SK-N-SH (cell line): ENCODE measurements at regions not wholly inside any gene's neighbourhood (a gene's known extent, or its start where the extent isn't known, plus 50 kb on each side); places are given as distances from the start of the nearest gene placed in this dataset.

Source experiments
- CTCF ChIA-PET: fragments of 300-600, 350-600 bp; formaldehyde crosslinking; extraction: SDS; loops from one replicate; lab custom pipeline; 2021; lab: Yijun Ruan, JAX
- POLR2A ChIA-PET: fragments of 350-600 bp; sonication (Branson Sonifier 250); formaldehyde crosslinking; extraction: SDS; loops from one replicate; lab custom pipeline; 2020; ENCODE audit warnings: antibody characterized with exemption, inconsistent platforms; lab: Yijun Ruan, JAX
- DNase-seq: peaks from one replicate; pipeline ENCODE4 v3.0.0; 2012
- H2AFZ ChIP-seq: fragments of 200-600 bp; sonication (generic); 2 replicates; pipeline ENCODE4 v1.8.1; 2016; ENCODE audit warnings: antibody characterized with exemption, mild to moderate bottlenecking, low read depth
- H3F3A ChIP-seq: fragments of 200-600 bp; sonication (generic); replicated peaks from 2 replicates; pipeline ENCODE3; 2016; ENCODE audit warnings: antibody characterized with exemption, mild to moderate bottlenecking; ENCODE audit not compliant: insufficient read depth
- H3K27ac ChIP-seq, 2 experiments: fragments of 200-500 bp in 1 of 2; fragments of 200-600 bp in 1 of 2; sonication (Bioruptor generic) in 1 of 2; sonication (generic), shearing (Covaris generic) in 1 of 2; 2 replicates each; pipeline versions ENCODE4 v1.5.1 to v1.6.1; 2014 to 2016; ENCODE audit warnings: low read depth in 2 of 2, inconsistent platforms in 1 of 2, low read length in 1 of 2, mild to moderate bottlenecking in 1 of 2, mixed read lengths in 1 of 2
- H3K27me3 ChIP-seq: fragments of 200-600 bp; sonication (generic), shearing (Covaris generic); 2 replicates; pipeline ENCODE4 v1.6.1; 2016; ENCODE audit warnings: mixed run types; ENCODE audit not compliant: insufficient read depth
- H3K36me3 ChIP-seq, 2 experiments: fragments of 200-500 bp in 1 of 2; fragments of 200-600 bp in 1 of 2; sonication (Bioruptor generic) in 1 of 2; sonication (generic) in 1 of 2; replicated peaks in 1 of 2; 2 replicates each; pipeline versions ENCODE3 to v1.5.1; 2014 to 2016; ENCODE audit warnings: low read length in 1 of 2, mild to moderate bottlenecking in 1 of 2; ENCODE audit not compliant: insufficient read depth in 2 of 2, control insufficient read depth in 1 of 2
- H3K4me1 ChIP-seq, 2 experiments: fragments of 200-500 bp in 1 of 2; fragments of 200-600 bp in 1 of 2; sonication (Bioruptor generic) in 1 of 2; sonication (generic), shearing (Covaris generic) in 1 of 2; 2 replicates each; pipeline versions ENCODE4 v1.5.1 to v1.6.1; 2014 to 2016; ENCODE audit warnings: low read depth in 1 of 2, low read length in 1 of 2, mixed run types in 1 of 2; ENCODE audit not compliant: insufficient read depth in 2 of 2, control insufficient read depth in 1 of 2
- H3K4me2 ChIP-seq: fragments of 200-600 bp; sonication (generic), shearing (Covaris generic); 2 replicates; pipeline ENCODE4 v1.6.1; 2017; ENCODE audit warnings: mixed run types
- H3K4me3 ChIP-seq, 2 experiments: fragments of 200-500 bp in 1 of 2; fragments of 200-600 bp in 1 of 2; sonication (Bioruptor generic) in 1 of 2; sonication (generic), shearing (Covaris generic) in 1 of 2; 2 replicates each; pipeline versions ENCODE4 v1.5.1 to v1.8.1; 2014 to 2016; ENCODE audit warnings: low read depth in 2 of 2, inconsistent platforms in 1 of 2, low read length in 1 of 2, mild to moderate bottlenecking in 1 of 2, mixed read lengths in 1 of 2, moderate library complexity in 1 of 2
- H3K79me2 ChIP-seq: fragments of 200-600 bp; sonication (generic); 2 replicates; pipeline ENCODE4 v1.8.1; 2017; ENCODE audit warnings: mild to moderate bottlenecking; ENCODE audit not compliant: insufficient read depth
- H3K9ac ChIP-seq: fragments of 200-600 bp; sonication (generic); 2 replicates; pipeline ENCODE4 v1.6.1; 2017; ENCODE audit warnings: mixed run types
- H3K9me2 ChIP-seq: fragments of 200-600 bp; sonication (generic); 2 replicates; pipeline ENCODE4 v1.6.1; 2017; ENCODE audit warnings: mixed run types
- H3K9me3 ChIP-seq: fragments of 200-600 bp; sonication (generic); 2 replicates; pipeline ENCODE4 v1.6.1; 2017; ENCODE audit warnings: mixed run types, mild to moderate bottlenecking, moderate library complexity
- H4K20me1 ChIP-seq: fragments of 200-600 bp; sonication (generic); 2 replicates; pipeline ENCODE4 v1.6.1; 2017; ENCODE audit warnings: mild to moderate bottlenecking, mixed run types; ENCODE audit not compliant: insufficient read depth
- CHD2 ChIP-seq: fragments of 150-350 bp; IDR thresholded peaks from 2 replicates; pipeline ENCODE4 v1.6.1; 2018; ENCODE audit warnings: low read length; ENCODE audit not compliant: partially characterized antibody
- EP300 ChIP-seq, 2 experiments: IDR thresholded peaks; 2 replicates each; pipeline versions ENCODE4 v1.4.0 to v1.6.1; 2012; ENCODE audit warnings: borderline replicate concordance in 1 of 2, low read depth in 1 of 2, low read length in 1 of 2
- GABPA ChIP-seq: IDR thresholded peaks from 2 replicates; pipeline ENCODE4 v1.4.0; 2012; ENCODE audit warnings: low read depth, mild to moderate bottlenecking
- IRF3 ChIP-seq: fragments of 150-350 bp; IDR thresholded peaks from 2 replicates; pipeline ENCODE4 v1.6.1; 2016; ENCODE audit warnings: mild to moderate bottlenecking, low read depth, low read length
- MEF2A ChIP-seq: IDR thresholded peaks from 2 replicates; pipeline ENCODE4 v1.4.0; 2012; ENCODE audit warnings: low read depth, borderline replicate concordance
- PBX3 ChIP-seq: IDR thresholded peaks from 2 replicates; pipeline ENCODE4; 2012
- REST ChIP-seq: IDR thresholded peaks from 2 replicates; pipeline ENCODE4 v1.6.1; 2012; ENCODE audit warnings: mild to moderate bottlenecking, low read depth, low read length, moderate library complexity
- RFX5 ChIP-seq: IDR thresholded peaks from 2 replicates; pipeline ENCODE4 v1.6.1; 2012; ENCODE audit warnings: mild to moderate bottlenecking, improper control_type of control experiment, low read length
- SIN3A ChIP-seq: IDR thresholded peaks from 2 replicates; pipeline ENCODE4 v1.6.1; 2012; ENCODE audit warnings: low read depth, mild to moderate bottlenecking, low read length, moderate library complexity, borderline replicate concordance
- SMC3 ChIP-seq: IDR thresholded peaks from 2 replicates; pipeline ENCODE4 v1.6.1; 2012; ENCODE audit warnings: low read depth, low read length, improper control_type of control experiment
- TCF12 ChIP-seq: IDR thresholded peaks from 2 replicates; pipeline ENCODE4 v1.4.0; 2012
- ZBTB33 ChIP-seq: IDR thresholded peaks from 2 replicates; pipeline ENCODE4 v1.4.0; 2012; ENCODE audit warnings: low read depth, borderline replicate concordance
- WGBS: methylation state at CpG from one replicate; pipeline ENCODE4 v1.1.6; 2017; ENCODE audit warnings: low lambda C conversion rate; 5-methylcytosine and 5-hydroxymethylcytosine counted together

- no peaks in the 10 kb centered on the region for H3K27me3 ChIP-seq
- no peaks in the 10 kb centered on the region for H4K20me1 ChIP-seq
- no peaks in the 10 kb centered on the region for H3K9me2 ChIP-seq
- 37% methylated on average over 8 of the region's 8 CpGs for WGBS
- CTCF ChIA-PET = interaction anchor here (0.7 kb wide), 1 partner anchor 87 kb away, joined by 3 read pairs; no protein-coding TSS in a partner anchor
- no peak overlapping the region for H3K9ac ChIP-seq
- no peaks in the 10 kb centered on the region for H3K79me2 ChIP-seq
- no peak overlapping the region for H3K4me2 ChIP-seq
- H3F3A ChIP-seq = no peaks in the 10 kb centered on the region
- H3K4me3 ChIP-seq = no peak overlapping the region
- H3K27ac ChIP-seq = no peak overlapping the region
- TF ChIP-seq EP300 (IDR thresholded peaks at IDR 0.05; ENCODE audit: borderline replicate concordance in 1 of 2, low read depth in 1 of 2, low read length in 1 of 2) (no peak), PBX3 (no peak), RFX5 (no peak), ZBTB33 (no peak), REST (no peak), IRF3 (no peak), CHD2 (no peak), TCF12 (no peak), SIN3A (no peak), GABPA (no peak), SMC3 (no peak), MEF2A (no peak)
- H3K4me1 ChIP-seq = no peaks in the 10 kb centered on the region; a peak in 1 of 4 replicates
- H3K9me3 ChIP-seq = no peaks in the 10 kb centered on the region
- POLR2A ChIA-PET = interaction anchor here (1.1 kb wide), 1 partner anchor 93 kb away, joined by 3 read pairs; no protein-coding TSS in a partner anchor
- no peak overlapping the region for H2AFZ ChIP-seq
- no peak for DNase-seq
- no peaks in the 10 kb centered on the region for H3K36me3 ChIP-seq
Measured at GRCh38 chr12:14272956-14273912, 92.2 kb upstream of the ATF7IP start.
